GM23338 (cell line): ENCODE measurements at regions not wholly inside any gene's neighbourhood (a gene's known extent, or its start where the extent isn't known, plus 50 kb on each side); places are given as distances from the start of the nearest gene placed in this dataset.
A peak's percentile ranks its signal among the peaks of the same experiment; 100 is the strongest.

Source experiments
- ATAC-seq: fragments of 200-7000 bp; cut with Tn5 transposase; 3 replicates; pipeline ENCODE4 v1.9.1; 2020
- DNase-seq: peaks from one replicate; pipeline ENCODE4 v3.0.0-alpha.2; 2015; ENCODE audit warnings: low spot score
- H2AFZ ChIP-seq: fragments of 200-600 bp; sonication (generic); 2 replicates; pipeline ENCODE4 v1.8.0; 2016; ENCODE audit warnings: antibody characterized with exemption, mild to moderate bottlenecking, moderate library complexity
- H3F3A ChIP-seq: fragments of 200-600 bp; sonication (generic); replicated peaks from 2 replicates; pipeline ENCODE4 v1.8.0; 2017; ENCODE audit warnings: antibody characterized with exemption, mixed run types, low read depth
- H3K27ac ChIP-seq: fragments of 200-600 bp; sonication (generic); 2 replicates; pipeline ENCODE4 v1.6.1; 2016; ENCODE audit warnings: low read depth
- H3K27me3 ChIP-seq: fragments of 200-600 bp; sonication (generic); 2 replicates; pipeline ENCODE4 v1.8.0; 2016; ENCODE audit warnings: mild to moderate bottlenecking, mixed run types, moderate library complexity; ENCODE audit not compliant: insufficient read depth
- H3K36me3 ChIP-seq: fragments of 200-600 bp; sonication (generic); 2 replicates; pipeline ENCODE4 v1.8.0; 2016; ENCODE audit warnings: mild to moderate bottlenecking; ENCODE audit not compliant: insufficient read depth
- H3K4me1 ChIP-seq: fragments of 200-600 bp; sonication (generic); 2 replicates; pipeline ENCODE4 v1.8.0; 2016; ENCODE audit warnings: mild to moderate bottlenecking, moderate library complexity; ENCODE audit not compliant: insufficient read depth
- H3K4me2 ChIP-seq: fragments of 200-600 bp; sonication (generic); 2 replicates; pipeline ENCODE4 v1.7.1; 2017; ENCODE audit warnings: mixed run types
- H3K4me3 ChIP-seq: fragments of 200-600 bp; sonication (generic); 2 replicates; pipeline ENCODE4 v1.6.1; 2016; ENCODE audit warnings: mixed run types
- H3K79me2 ChIP-seq: fragments of 200-600 bp; sonication (generic); replicated peaks from 2 replicates; pipeline ENCODE4 v1.8.0; 2017; ENCODE audit warnings: mild to moderate bottlenecking; ENCODE audit not compliant: insufficient read depth
- H3K9me2 ChIP-seq: fragments of 200-600 bp; sonication (generic); 2 replicates; pipeline ENCODE4 v1.8.0; 2017; ENCODE audit not compliant: insufficient read depth
- H4K20me1 ChIP-seq: fragments of 200-600 bp; sonication (generic); replicated peaks from 2 replicates; pipeline ENCODE4 v1.8.0; 2017; ENCODE audit warnings: mild to moderate bottlenecking; ENCODE audit not compliant: insufficient read depth
- H3K27ac Mint-ChIP-seq: 2 replicates; pipeline ENCODE4 v1.8.0; 2020; ENCODE audit warnings: inconsistent platforms, mild to moderate bottlenecking, moderate library complexity, mixed read lengths
- H3K27me3 Mint-ChIP-seq: 3 replicates; pipeline ENCODE4 v1.8.0; 2022; ENCODE audit warnings: low read depth, mild to moderate bottlenecking, moderate library complexity, mixed read lengths, inconsistent platforms; ENCODE audit not compliant: insufficient read depth, poor library complexity
- H3K36me3 Mint-ChIP-seq: 3 replicates; pipeline ENCODE4 v1.8.0; 2021; ENCODE audit warnings: low read depth, mild to moderate bottlenecking, inconsistent platforms, moderate library complexity, mixed read lengths
- H3K4me1 Mint-ChIP-seq: 3 replicates; pipeline ENCODE4 v1.8.0; 2020; ENCODE audit warnings: mild to moderate bottlenecking, inconsistent platforms, mixed read lengths
- H3K4me3 Mint-ChIP-seq: 3 replicates; pipeline ENCODE4 v1.8.0; 2021; ENCODE audit warnings: moderate library complexity, mild to moderate bottlenecking, inconsistent platforms, mixed read lengths
- H3K9me3 Mint-ChIP-seq: 3 replicates; pipeline ENCODE4 v1.8.0; 2020; ENCODE audit warnings: moderate library complexity, mild to moderate bottlenecking, inconsistent platforms, mixed read lengths
- CREB1 ChIP-seq: fragments of 250-450 bp; sonication (Bioruptor Pico); IDR thresholded peaks from 2 replicates; pipeline ENCODE4 v1.5.0; 2020; ENCODE audit warnings: low read depth, mild to moderate bottlenecking, moderate library complexity
- ETS1 ChIP-seq: IDR thresholded peaks from 2 replicates; pipeline ENCODE4 v1.6.1; 2016; ENCODE audit warnings: antibody characterized with exemption
- EZH2 ChIP-seq: fragments of 200-600 bp; sonication (generic); IDR thresholded peaks from one replicate; pipeline ENCODE4 v1.8.0; 2017; ENCODE audit warnings: antibody characterized with exemption, mild to moderate bottlenecking, low read depth; ENCODE audit not compliant: unreplicated experiment
- EZH2phosphoT487 ChIP-seq: fragments of 200-600 bp; sonication (generic); IDR thresholded peaks from one replicate; pipeline ENCODE4 v1.8.1; 2018; ENCODE audit warnings: antibody characterized with exemption; ENCODE audit not compliant: unreplicated experiment
- NANOG ChIP-seq: IDR thresholded peaks from 2 replicates; pipeline ENCODE4 v1.6.1; 2016; ENCODE audit warnings: antibody characterized with exemption, borderline replicate concordance
- POLR2AphosphoS5 ChIP-seq: IDR thresholded peaks from 2 replicates; pipeline ENCODE4 v1.6.1; 2016; ENCODE audit warnings: antibody characterized with exemption, low read depth
- STAT1 ChIP-seq: IDR thresholded peaks from one replicate; pipeline ENCODE4 v1.6.1; 2016; ENCODE audit warnings: antibody characterized with exemption; ENCODE audit not compliant: unreplicated experiment
- ZNF114 ChIP-seq: fragments of 250-450 bp; sonication (Bioruptor Pico); IDR thresholded peaks from 2 replicates; pipeline ENCODE4 v1.5.0; 2020; ENCODE audit warnings: mild to moderate bottlenecking, moderate library complexity
- ZNF331 ChIP-seq: fragments of 250-450 bp; sonication (Bioruptor Pico); IDR thresholded peaks from 2 replicates; pipeline ENCODE4 v1.5.0; 2020; ENCODE audit warnings: low read depth, mild to moderate bottlenecking, moderate library complexity
- ZNF462 ChIP-seq: fragments of 250-450 bp; sonication (Bioruptor Pico); IDR thresholded peaks from 2 replicates; pipeline ENCODE4 v1.5.0; 2020; ENCODE audit warnings: mild to moderate bottlenecking, moderate library complexity
- TF ChIP-seq, protein P1 (sequence below): IDR thresholded peaks from one replicate; pipeline ENCODE4 v1.6.1; 2018; ENCODE audit warnings: antibody characterized with exemption; ENCODE audit not compliant: unreplicated experiment

DNA sequence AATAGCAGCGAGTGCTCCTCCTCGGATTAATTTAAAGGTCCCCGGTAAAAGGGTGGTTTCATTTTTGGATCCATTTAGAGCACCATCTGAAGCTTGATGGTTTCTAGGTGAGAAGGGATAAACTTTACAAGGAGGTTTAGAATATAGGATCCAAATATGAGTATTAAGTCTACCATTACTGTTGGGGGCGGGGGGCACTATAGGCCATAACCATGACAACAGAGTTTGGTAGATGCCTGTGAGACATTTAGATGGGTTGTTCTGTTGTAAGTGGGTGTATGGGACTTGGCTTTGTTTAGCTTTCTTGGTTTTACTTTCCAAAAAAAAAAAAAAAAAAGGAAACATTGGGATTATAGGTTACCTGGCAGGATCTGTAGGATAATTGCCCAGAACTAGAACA, 92.7 kb downstream of the TENT5D start:
- peak overlapping the region; percentile 85; the same call in 1 of the 2 replicates for H3K27ac Mint-ChIP-seq
- no peaks in the 10 kb centered on the region for H3K9me3 Mint-ChIP-seq
- no peak for DNase-seq
- no peaks in the 10 kb centered on the region for H4K20me1 ChIP-seq
- peak overlapping the region; percentile 18; the same call in 1 of the 2 replicates for H3K27ac ChIP-seq
- no peaks in the 10 kb centered on the region for H3K36me3 Mint-ChIP-seq
- no peaks in the 10 kb centered on the region for H3F3A ChIP-seq
- TF ChIP-seq STAT1 (no peak), POLR2AphosphoS5 (no peak)
- peaks cover 20% of the 10 kb centered on the region for H3K4me1 Mint-ChIP-seq
- H3K4me2 ChIP-seq, result peak overlapping the region; percentile 43
- no peaks in the 10 kb centered on the region; the same call in 1 of the 2 replicates for H3K4me1 ChIP-seq
- peak overlapping the region; percentile 78; the same call in 1 of the 2 replicates for H2AFZ ChIP-seq
- H3K4me3 ChIP-seq, result no peak overlapping the region
- H3K36me3 ChIP-seq, result no peaks in the 10 kb centered on the region
- H3K27me3 Mint-ChIP-seq, result no peaks in the 10 kb centered on the region
- peak; percentile 42 for ATAC-seq
- no peaks in the 10 kb centered on the region for H3K9me2 ChIP-seq
- no peaks in the 10 kb centered on the region for H3K79me2 ChIP-seq
- no peaks in the 10 kb centered on the region for H3K27me3 ChIP-seq
- peak overlapping the region; percentile 30; the same call in 2 of the 3 replicates for H3K4me3 Mint-ChIP-seq

GRCh38 chrX:80513625-80514024, 93.4 kb downstream of the TENT5D start:
- peak; percentile 42 for DNase-seq
- no peaks in the 10 kb centered on the region for H3K27me3 ChIP-seq
- Mint-ChIP-seq H3K4me1 (peaks cover 20% of the 10 kb centered on the region), H3K27ac (no peak overlapping the region), H3K4me3 (no peak overlapping the region), H3K27me3 (no peaks in the 10 kb centered on the region), H3K36me3 (no peaks in the 10 kb centered on the region), H3K9me3 (no peaks in the 10 kb centered on the region)
- H4K20me1 ChIP-seq, result no peaks in the 10 kb centered on the region
- no peak overlapping the region for H3K4me3 ChIP-seq
- peak overlapping the region; percentile 18; the same call in 1 of the 2 replicates for H3K27ac ChIP-seq
- no peak overlapping the region for H3K4me2 ChIP-seq
- no peaks in the 10 kb centered on the region for H3K9me2 ChIP-seq
- H2AFZ ChIP-seq, result no peak overlapping the region
- peak; percentile 82 for ATAC-seq
- H3K4me1 ChIP-seq, result no peaks in the 10 kb centered on the region; the same call in 1 of the 2 replicates
- no peaks in the 10 kb centered on the region for H3K79me2 ChIP-seq
- no peaks in the 10 kb centered on the region for H3K36me3 ChIP-seq
- no peaks in the 10 kb centered on the region for H3F3A ChIP-seq
- TF ChIP-seq NANOG, result no peak
- TF ChIP-seq CREB1, result no peak
- TF ChIP-seq STAT1, result no peak
- TF ChIP-seq, protein P1, sequence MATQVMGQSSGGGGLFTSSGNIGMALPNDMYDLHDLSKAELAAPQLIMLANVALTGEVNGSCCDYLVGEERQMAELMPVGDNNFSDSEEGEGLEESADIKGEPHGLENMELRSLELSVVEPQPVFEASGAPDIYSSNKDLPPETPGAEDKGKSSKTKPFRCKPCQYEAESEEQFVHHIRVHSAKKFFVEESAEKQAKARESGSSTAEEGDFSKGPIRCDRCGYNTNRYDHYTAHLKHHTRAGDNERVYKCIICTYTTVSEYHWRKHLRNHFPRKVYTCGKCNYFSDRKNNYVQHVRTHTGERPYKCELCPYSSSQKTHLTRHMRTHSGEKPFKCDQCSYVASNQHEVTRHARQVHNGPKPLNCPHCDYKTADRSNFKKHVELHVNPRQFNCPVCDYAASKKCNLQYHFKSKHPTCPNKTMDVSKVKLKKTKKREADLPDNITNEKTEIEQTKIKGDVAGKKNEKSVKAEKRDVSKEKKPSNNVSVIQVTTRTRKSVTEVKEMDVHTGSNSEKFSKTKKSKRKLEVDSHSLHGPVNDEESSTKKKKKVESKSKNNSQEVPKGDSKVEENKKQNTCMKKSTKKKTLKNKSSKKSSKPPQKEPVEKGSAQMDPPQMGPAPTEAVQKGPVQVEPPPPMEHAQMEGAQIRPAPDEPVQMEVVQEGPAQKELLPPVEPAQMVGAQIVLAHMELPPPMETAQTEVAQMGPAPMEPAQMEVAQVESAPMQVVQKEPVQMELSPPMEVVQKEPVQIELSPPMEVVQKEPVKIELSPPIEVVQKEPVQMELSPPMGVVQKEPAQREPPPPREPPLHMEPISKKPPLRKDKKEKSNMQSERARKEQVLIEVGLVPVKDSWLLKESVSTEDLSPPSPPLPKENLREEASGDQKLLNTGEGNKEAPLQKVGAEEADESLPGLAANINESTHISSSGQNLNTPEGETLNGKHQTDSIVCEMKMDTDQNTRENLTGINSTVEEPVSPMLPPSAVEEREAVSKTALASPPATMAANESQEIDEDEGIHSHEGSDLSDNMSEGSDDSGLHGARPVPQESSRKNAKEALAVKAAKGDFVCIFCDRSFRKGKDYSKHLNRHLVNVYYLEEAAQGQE, result no peak
- TF ChIP-seq ETS1, result no peak
- TF ChIP-seq ZNF114 (CRISPR knock-in tag), result no peak
- TF ChIP-seq ZNF462 (CRISPR knock-in tag), result no peak
- no peak for TF ChIP-seq POLR2AphosphoS5
- TF ChIP-seq EZH2, result no peak
- TF ChIP-seq ZNF331 (CRISPR knock-in tag), result no peak
- no peak for TF ChIP-seq EZH2phosphoT487
